Activated T-helper 1 cell treated with anti-CD3 and anti-CD28 coated beads, Interleukin-12 subunit alpha, Interleukin-12 subunit beta, Interleukin-2, Interleukin-4 antibody, amounts not matched to agents 30 ng/mL and 10 ng/mL and 1 ng/mL, durations not matched to agents 14 hours and 24 hours and 36 hours (primary cell): ENCODE measurements at regions not wholly inside any gene's neighbourhood (a gene's known extent, or its start where the extent isn't known, plus 50 kb on each side); places are given as distances from the start of the nearest gene placed in this dataset.

Experiments
- DNase-seq: peaks from one replicate; pipeline ENCODE4 v3.0.0; 2021; ENCODE audit warnings: low spot score
- H3K27ac Mint-ChIP-seq: one replicate; pipeline ENCODE4 v1.8.0; 2021; ENCODE audit warnings: mild to moderate bottlenecking, mixed read lengths
- H3K27me3 Mint-ChIP-seq: one replicate; pipeline ENCODE4 v1.8.0; 2022; ENCODE audit warnings: mild to moderate bottlenecking, moderate library complexity, mixed read lengths; ENCODE audit not compliant: insufficient read depth
- H3K36me3 Mint-ChIP-seq: one replicate; pipeline ENCODE4 v1.8.0; 2021; ENCODE audit warnings: low read depth, mixed read lengths
- H3K4me1 Mint-ChIP-seq: one replicate; pipeline ENCODE4 v1.8.0; 2021; ENCODE audit warnings: low read depth, mixed read lengths
- H3K4me3 Mint-ChIP-seq: one replicate; pipeline ENCODE4 v1.8.0; 2021; ENCODE audit warnings: mild to moderate bottlenecking, moderate library complexity, mixed read lengths
- H3K9me3 Mint-ChIP-seq: one replicate; pipeline ENCODE4 v1.8.0; 2021; ENCODE audit warnings: mixed read lengths
- intact Hi-C: fragments of 100-400 bp; cut with micrococcal nuclease; formaldehyde crosslinking; loops from one replicate; pipeline ENCODE4 v1.15.1; 2024

- H3K36me3 Mint-ChIP-seq, result no peaks in the 10 kb centered on the region
- H3K4me1 Mint-ChIP-seq, result no peaks in the 10 kb centered on the region
- intact Hi-C loops, result no loop called here
These were observed 199.0 kb upstream of the NECTIN1 start for GRCh38 chr11:119928047-119928446.

GRCh38 chr11:119924017-119924416, 195.0 kb upstream of the NECTIN1 start:
- no peak for DNase-seq
- H3K36me3 Mint-ChIP-seq, result no peaks in the 10 kb centered on the region
- H3K4me1 Mint-ChIP-seq, result no peaks in the 10 kb centered on the region
- peaks cover 4% of the 10 kb centered on the region for H3K27me3 Mint-ChIP-seq
- H3K9me3 Mint-ChIP-seq, result no peaks in the 10 kb centered on the region
- intact Hi-C loops, result no loop called here
- no peak overlapping the region for H3K4me3 Mint-ChIP-seq
- H3K27ac Mint-ChIP-seq, result no peak overlapping the region

More at GRCh38 chr11:119928047-119928446, 199.0 kb upstream of the NECTIN1 start:
- Mint-ChIP-seq H3K27me3 (peaks cover 7% of the 10 kb centered on the region), H3K4me3 (no peak overlapping the region), H3K27ac (no peak overlapping the region), H3K9me3 (no peaks in the 10 kb centered on the region)
- no peak for DNase-seq

- Mint-ChIP-seq H3K4me3 (no peak overlapping the region), H3K27ac (no peak overlapping the region), H3K27me3 (peaks cover 7% of the 10 kb centered on the region), H3K4me1 (no peaks in the 10 kb centered on the region), H3K36me3 (no peaks in the 10 kb centered on the region), H3K9me3 (no peaks in the 10 kb centered on the region)
- intact Hi-C loops, result no loop called here
- DNase-seq, result no peak
These were observed 192.6 kb upstream of the NECTIN1 start for GRCh38 chr11:119921571-119921970.

GRCh38 chr11:119920666-119921387, 191.8 kb upstream of the NECTIN1 start:
- DNase-seq, result no peak
- intact Hi-C loops, result no loop called here
- H3K27ac Mint-ChIP-seq, result no peak overlapping the region
- peaks cover 7% of the 10 kb centered on the region for H3K27me3 Mint-ChIP-seq
- no peaks in the 10 kb centered on the region for H3K36me3 Mint-ChIP-seq
- no peaks in the 10 kb centered on the region for H3K9me3 Mint-ChIP-seq
- no peaks in the 10 kb centered on the region for H3K4me1 Mint-ChIP-seq
- no peak overlapping the region for H3K4me3 Mint-ChIP-seq

- no peaks in the 10 kb centered on the region for H3K4me1 Mint-ChIP-seq
- H3K4me3 Mint-ChIP-seq, result no peak overlapping the region
- no peak overlapping the region for H3K27ac Mint-ChIP-seq
- no peaks in the 10 kb centered on the region for H3K36me3 Mint-ChIP-seq
- intact Hi-C loops, result no loop called here
- DNase-seq, result no peak
- H3K9me3 Mint-ChIP-seq, result peaks cover 4% of the 10 kb centered on the region
- peaks cover 7% of the 10 kb centered on the region for H3K27me3 Mint-ChIP-seq
These were observed 190.7 kb upstream of the NECTIN1 start for GRCh38 chr11:119919656-119920055.

GRCh38 chr11:119918347-119918746, 189.3 kb upstream of the NECTIN1 start:
- DNase-seq, result no peak
- Mint-ChIP-seq H3K4me1 (no peaks in the 10 kb centered on the region), H3K4me3 (no peak overlapping the region), H3K9me3 (peaks cover 8% of the 10 kb centered on the region), H3K27me3 (peaks cover 5% of the 10 kb centered on the region), H3K27ac (no peak overlapping the region), H3K36me3 (no peaks in the 10 kb centered on the region)
- intact Hi-C loops, result no loop called here

GRCh38 chr11:119916568-119916967, 187.6 kb upstream of the NECTIN1 start:
- DNase-seq, result no peak
- peaks cover 8% of the 10 kb centered on the region for H3K9me3 Mint-ChIP-seq
- no peaks in the 10 kb centered on the region for H3K4me1 Mint-ChIP-seq
- no peak overlapping the region for H3K27ac Mint-ChIP-seq
- no peaks in the 10 kb centered on the region for H3K36me3 Mint-ChIP-seq
- H3K4me3 Mint-ChIP-seq, result no peak overlapping the region
- H3K27me3 Mint-ChIP-seq, result peaks cover 5% of the 10 kb centered on the region
- intact Hi-C loops, result no loop called here

- Mint-ChIP-seq H3K4me1 (no peaks in the 10 kb centered on the region), H3K36me3 (no peaks in the 10 kb centered on the region), H3K27ac (no peak overlapping the region), H3K27me3 (peaks cover 3% of the 10 kb centered on the region), H3K9me3 (peaks cover 8% of the 10 kb centered on the region), H3K4me3 (no peak overlapping the region)
- intact Hi-C loops, result no loop called here
- no peak for DNase-seq
These were observed 183.2 kb upstream of the NECTIN1 start for GRCh38 chr11:119912229-119912628.

GRCh38 chr11:119910650-119911049, 181.7 kb upstream of the NECTIN1 start:
- no peaks in the 10 kb centered on the region for H3K36me3 Mint-ChIP-seq
- H3K4me1 Mint-ChIP-seq, result no peaks in the 10 kb centered on the region
- intact Hi-C loops, result no loop called here
- DNase-seq, result no peak
- peaks cover 8% of the 10 kb centered on the region for H3K9me3 Mint-ChIP-seq
- H3K27me3 Mint-ChIP-seq, result peaks cover 5% of the 10 kb centered on the region
- no peak overlapping the region for H3K27ac Mint-ChIP-seq
- H3K4me3 Mint-ChIP-seq, result no peak overlapping the region

GRCh38 chr11:119910051-119910450, 181.1 kb upstream of the NECTIN1 start:
- no peak for DNase-seq
- H3K27ac Mint-ChIP-seq, result no peak overlapping the region
- H3K36me3 Mint-ChIP-seq, result no peaks in the 10 kb centered on the region
- no peak overlapping the region for H3K4me3 Mint-ChIP-seq
- H3K9me3 Mint-ChIP-seq, result peaks cover 6% of the 10 kb centered on the region
- H3K27me3 Mint-ChIP-seq, result peaks cover 7% of the 10 kb centered on the region
- intact Hi-C loops, result no loop called here
- H3K4me1 Mint-ChIP-seq, result no peaks in the 10 kb centered on the region

- no peak overlapping the region for H3K27ac Mint-ChIP-seq
- no peaks in the 10 kb centered on the region for H3K36me3 Mint-ChIP-seq
- H3K4me3 Mint-ChIP-seq, result no peak overlapping the region
- intact Hi-C loops, result no loop called here
- H3K9me3 Mint-ChIP-seq, result peaks cover 4% of the 10 kb centered on the region
- H3K27me3 Mint-ChIP-seq, result peaks cover 7% of the 10 kb centered on the region
- no peaks in the 10 kb centered on the region for H3K4me1 Mint-ChIP-seq
- no peak for DNase-seq
These were observed 180.5 kb upstream of the NECTIN1 start for GRCh38 chr11:119909495-119909894.

- Mint-ChIP-seq H3K4me3 (no peak overlapping the region), H3K9me3 (peaks cover 4% of the 10 kb centered on the region), H3K27me3 (peaks cover 7% of the 10 kb centered on the region), H3K4me1 (no peaks in the 10 kb centered on the region), H3K27ac (no peak overlapping the region), H3K36me3 (no peaks in the 10 kb centered on the region)
- intact Hi-C loops, result no loop called here
- DNase-seq, result no peak
These were observed 180.1 kb upstream of the NECTIN1 start for GRCh38 chr11:119909077-119909476.

GRCh38 chr11:119908573-119908904, 179.5 kb upstream of the NECTIN1 start:
- no peaks in the 10 kb centered on the region for H3K4me1 Mint-ChIP-seq
- no peaks in the 10 kb centered on the region for H3K36me3 Mint-ChIP-seq
- H3K27me3 Mint-ChIP-seq, result peaks cover 7% of the 10 kb centered on the region
- no peak for DNase-seq
- intact Hi-C loops, result no loop called here
- H3K27ac Mint-ChIP-seq, result no peak overlapping the region
- no peak overlapping the region for H3K4me3 Mint-ChIP-seq
- H3K9me3 Mint-ChIP-seq, result peaks cover 2% of the 10 kb centered on the region
